GM12878 (cell line): ENCODE measurements at regions not wholly inside any gene's neighbourhood (a gene's known extent, or its start where the extent isn't known, plus 50 kb on each side); places are given as distances from the start of the nearest gene placed in this dataset.
A peak's percentile ranks its signal among the peaks of the same experiment; 100 is the strongest.

Experiments
- BHLHE40 ChIP-seq, 2 experiments: fragments of 450-650 bp in 1 of 2; IDR thresholded peaks; 2 replicates each; pipeline ENCODE4 v1.6.1; 2011 to 2017; ENCODE audit warnings: low read depth in 2 of 2, borderline replicate concordance in 1 of 2, improper control_type of control experiment in 1 of 2, low read length in 1 of 2, mild to moderate bottlenecking in 1 of 2
- CEBPB ChIP-seq, 2 experiments: fragments of 150-350 bp in 1 of 2; IDR thresholded peaks; 2 replicates each; pipeline ENCODE4 v1.6.1; 2012 to 2014; ENCODE audit warnings: low read depth in 2 of 2, low read length in 2 of 2, borderline replicate concordance in 1 of 2, inconsistent platforms in 1 of 2
- CREM ChIP-seq: IDR thresholded peaks from 2 replicates; pipeline ENCODE4 v1.6.1; 2014; ENCODE audit warnings: antibody characterized with exemption, low read depth
- EED ChIP-seq: sonication (generic); IDR thresholded peaks from 2 replicates; pipeline ENCODE4 v1.6.1; 2016; ENCODE audit warnings: antibody characterized with exemption, low read depth
- EP300 ChIP-seq, 2 experiments: fragments of 150-350 bp in 1 of 2; IDR thresholded peaks; 2 replicates each; pipeline ENCODE4 v1.6.1; 2011 to 2012; ENCODE audit warnings: low read depth in 2 of 2, low read length in 2 of 2, borderline replicate concordance in 1 of 2, improper control_type of control experiment in 1 of 2, inconsistent platforms in 1 of 2; ENCODE audit not compliant: control insufficient read depth in 1 of 2
- KLF5 ChIP-seq: fragments of 450-650 bp; IDR thresholded peaks from 2 replicates; pipeline ENCODE4 v1.6.1; 2014; ENCODE audit warnings: mild to moderate bottlenecking; ENCODE audit not compliant: partially characterized antibody
- MLLT1 ChIP-seq: fragments of 450-650 bp; IDR thresholded peaks from 2 replicates; pipeline ENCODE4 v1.6.1; 2016; ENCODE audit warnings: mild to moderate bottlenecking
- NBN ChIP-seq: fragments of 450-650 bp; IDR thresholded peaks from 2 replicates; pipeline ENCODE4 v1.6.1; 2016
- PML ChIP-seq: IDR thresholded peaks from 2 replicates; pipeline ENCODE4 v1.6.1; 2012; ENCODE audit warnings: low read length, inconsistent platforms
- RAD51 ChIP-seq: fragments of 450-650 bp; IDR thresholded peaks from 2 replicates; pipeline ENCODE4 v1.6.1; 2016; ENCODE audit warnings: moderate library complexity, mild to moderate bottlenecking, inconsistent platforms
- SIN3A ChIP-seq: IDR thresholded peaks from 2 replicates; pipeline ENCODE4 v1.6.1; 2012; ENCODE audit warnings: low read depth, low read length, improper control_type of control experiment
- SIX5 ChIP-seq: IDR thresholded peaks from 2 replicates; pipeline ENCODE4 v1.6.1; 2011; ENCODE audit warnings: mild to moderate bottlenecking, low read depth, low read length, moderate library complexity; ENCODE audit not compliant: severe bottlenecking
- TARDBP ChIP-seq: IDR thresholded peaks from 2 replicates; pipeline ENCODE4 v1.6.1; 2016; ENCODE audit warnings: borderline replicate concordance
- TBL1XR1 ChIP-seq: IDR thresholded peaks from 2 replicates; pipeline ENCODE4 v1.6.1; 2012; ENCODE audit warnings: low read depth, low read length, improper control_type of control experiment
- TCF12 ChIP-seq: IDR thresholded peaks from 2 replicates; pipeline ENCODE4 v1.6.1; 2011; ENCODE audit warnings: low read depth, mild to moderate bottlenecking, low read length
- YY1 ChIP-seq: IDR thresholded peaks from 2 replicates; pipeline ENCODE4 v1.6.1; 2011; ENCODE audit warnings: low read depth, mild to moderate bottlenecking, low read length
- ZBED1 ChIP-seq: IDR thresholded peaks from 2 replicates; pipeline ENCODE4 v1.6.1; 2016; ENCODE audit warnings: borderline replicate concordance
- TF ChIP-seq, protein P1 (sequence below): fragments of 450-650 bp; IDR thresholded peaks from 2 replicates; pipeline ENCODE4 v1.6.1; 2017; ENCODE audit warnings: mild to moderate bottlenecking, moderate library complexity
- TF ChIP-seq, protein P2 (sequence below): fragments of 450-650 bp; IDR thresholded peaks from 2 replicates; pipeline ENCODE4 v1.6.1; 2016; ENCODE audit warnings: mild to moderate bottlenecking
- TF ChIP-seq, protein P3 (sequence below): IDR thresholded peaks from 2 replicates; pipeline ENCODE4 v1.6.1; 2011; ENCODE audit warnings: low read depth, low read length, improper control_type of control experiment, borderline replicate concordance

- peak; percentile 86 for TF ChIP-seq MLLT1
- TF ChIP-seq CEBPB (IDR thresholded peaks at IDR 0.05; ENCODE audit: borderline replicate concordance in 1 of 2, low read depth in 2 of 2, low read length in 2 of 2) = 0 out of 4 replicates have a peak, but pooled peaks of 1 of the 2 experiments have one; percentile 32
- no peak for TF ChIP-seq SIN3A
- TF ChIP-seq KLF5 = no peak
- TF ChIP-seq TBL1XR1 = no peak
- no peak for TF ChIP-seq ZBED1
- peak; percentile 46 to 90; a peak in 3 of 4 replicates for TF ChIP-seq EP300 (IDR thresholded peaks at IDR 0.05; ENCODE audit: borderline replicate concordance in 1 of 2, control insufficient read depth in 1 of 2, low read depth in 2 of 2, low read length in 2 of 2)
- 0 out of 2 replicates have a peak, but pooled peaks have one; percentile 34 for TF ChIP-seq EED
- TF ChIP-seq SIX5 = no peak
- TF ChIP-seq, protein P1, sequence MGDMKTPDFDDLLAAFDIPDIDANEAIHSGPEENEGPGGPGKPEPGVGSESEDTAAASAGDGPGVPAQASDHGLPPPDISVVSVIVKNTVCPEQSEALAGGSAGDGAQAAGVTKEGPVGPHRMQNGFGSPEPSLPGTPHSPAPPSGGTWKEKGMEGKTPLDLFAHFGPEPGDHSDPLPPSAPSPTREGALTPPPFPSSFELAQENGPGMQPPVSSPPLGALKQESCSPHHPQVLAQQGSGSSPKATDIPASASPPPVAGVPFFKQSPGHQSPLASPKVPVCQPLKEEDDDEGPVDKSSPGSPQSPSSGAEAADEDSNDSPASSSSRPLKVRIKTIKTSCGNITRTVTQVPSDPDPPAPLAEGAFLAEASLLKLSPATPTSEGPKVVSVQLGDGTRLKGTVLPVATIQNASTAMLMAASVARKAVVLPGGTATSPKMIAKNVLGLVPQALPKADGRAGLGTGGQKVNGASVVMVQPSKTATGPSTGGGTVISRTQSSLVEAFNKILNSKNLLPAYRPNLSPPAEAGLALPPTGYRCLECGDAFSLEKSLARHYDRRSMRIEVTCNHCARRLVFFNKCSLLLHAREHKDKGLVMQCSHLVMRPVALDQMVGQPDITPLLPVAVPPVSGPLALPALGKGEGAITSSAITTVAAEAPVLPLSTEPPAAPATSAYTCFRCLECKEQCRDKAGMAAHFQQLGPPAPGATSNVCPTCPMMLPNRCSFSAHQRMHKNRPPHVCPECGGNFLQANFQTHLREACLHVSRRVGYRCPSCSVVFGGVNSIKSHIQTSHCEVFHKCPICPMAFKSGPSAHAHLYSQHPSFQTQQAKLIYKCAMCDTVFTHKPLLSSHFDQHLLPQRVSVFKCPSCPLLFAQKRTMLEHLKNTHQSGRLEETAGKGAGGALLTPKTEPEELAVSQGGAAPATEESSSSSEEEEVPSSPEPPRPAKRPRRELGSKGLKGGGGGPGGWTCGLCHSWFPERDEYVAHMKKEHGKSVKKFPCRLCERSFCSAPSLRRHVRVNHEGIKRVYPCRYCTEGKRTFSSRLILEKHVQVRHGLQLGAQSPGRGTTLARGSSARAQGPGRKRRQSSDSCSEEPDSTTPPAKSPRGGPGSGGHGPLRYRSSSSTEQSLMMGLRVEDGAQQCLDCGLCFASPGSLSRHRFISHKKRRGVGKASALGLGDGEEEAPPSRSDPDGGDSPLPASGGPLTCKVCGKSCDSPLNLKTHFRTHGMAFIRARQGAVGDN = no peak
- TF ChIP-seq NBN = no peak
- TF ChIP-seq, protein P2, sequence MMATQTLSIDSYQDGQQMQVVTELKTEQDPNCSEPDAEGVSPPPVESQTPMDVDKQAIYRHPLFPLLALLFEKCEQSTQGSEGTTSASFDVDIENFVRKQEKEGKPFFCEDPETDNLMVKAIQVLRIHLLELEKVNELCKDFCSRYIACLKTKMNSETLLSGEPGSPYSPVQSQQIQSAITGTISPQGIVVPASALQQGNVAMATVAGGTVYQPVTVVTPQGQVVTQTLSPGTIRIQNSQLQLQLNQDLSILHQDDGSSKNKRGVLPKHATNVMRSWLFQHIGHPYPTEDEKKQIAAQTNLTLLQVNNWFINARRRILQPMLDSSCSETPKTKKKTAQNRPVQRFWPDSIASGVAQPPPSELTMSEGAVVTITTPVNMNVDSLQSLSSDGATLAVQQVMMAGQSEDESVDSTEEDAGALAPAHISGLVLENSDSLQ = no peak
- TF ChIP-seq YY1 = no peak
- 0 out of 2 replicates have a peak, but pooled peaks have one; percentile 40 for TF ChIP-seq TCF12
- no peak for TF ChIP-seq BHLHE40 (IDR thresholded peaks at IDR 0.05; ENCODE audit: borderline replicate concordance in 1 of 2, low read depth in 2 of 2, low read length in 1 of 2)
- TF ChIP-seq, protein P3, sequence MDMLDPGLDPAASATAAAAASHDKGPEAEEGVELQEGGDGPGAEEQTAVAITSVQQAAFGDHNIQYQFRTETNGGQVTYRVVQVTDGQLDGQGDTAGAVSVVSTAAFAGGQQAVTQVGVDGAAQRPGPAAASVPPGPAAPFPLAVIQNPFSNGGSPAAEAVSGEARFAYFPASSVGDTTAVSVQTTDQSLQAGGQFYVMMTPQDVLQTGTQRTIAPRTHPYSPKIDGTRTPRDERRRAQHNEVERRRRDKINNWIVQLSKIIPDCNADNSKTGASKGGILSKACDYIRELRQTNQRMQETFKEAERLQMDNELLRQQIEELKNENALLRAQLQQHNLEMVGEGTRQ = no peak
- peak; percentile 39; the same call in 1 of the 2 replicates for TF ChIP-seq RAD51
- TF ChIP-seq PML = 0 out of 2 replicates have a peak, but pooled peaks have one; percentile 46
- no peak for TF ChIP-seq TARDBP
- TF ChIP-seq CREM = peak; percentile 64
Measured at GRCh38 chr2:186426153-186427016, 59.7 kb upstream of the ZC3H15 start (continued).
